ENCODE measurements at regions not wholly inside any gene's neighbourhood (a gene's known extent, or its start where the extent isn't known, plus 50 kb on each side); places are given as distances from the start of the nearest gene placed in this dataset.
"Not testable (repeated sequence)": the region's sequence is repeated elsewhere in the genome, so short reads cannot be mapped to it uniquely, and the experiment has no call there.

GRCh38 chrX:13518126-13518525 is 51.3 kb upstream of the EGFL6 start:
- DNase-seq: no peak

- no peak for DNase-seq
Observed at GRCh38 chrX:13515211-13515930, 54.0 kb upstream of the EGFL6 start.

GRCh38 chrX:13511944-13512330 is 57.5 kb upstream of the EGFL6 start:
- no peak for DNase-seq

GRCh38 chrX:13511241-13511943 is 58.0 kb upstream of the EGFL6 start:
- no peak for DNase-seq

- DNase-seq: no peak
Observed at GRCh38 chrX:13507893-13508292, 61.5 kb upstream of the EGFL6 start.

GRCh38 chrX:13506574-13506973 is 62.8 kb upstream of the EGFL6 start:
- DNase-seq: peak in 2 of 3 donors; percentile 55 to 66

GRCh38 chrX:13502590-13502989 is 66.8 kb upstream of the EGFL6 start:
- no peak for DNase-seq

- DNase-seq: no peak
Observed at GRCh38 chrX:13499736-13500135, 69.7 kb upstream of the EGFL6 start.

- no peak for DNase-seq
Observed at GRCh38 chrX:13498238-13498637, 71.2 kb upstream of the EGFL6 start.

GRCh38 chrX:13495232-13495631 is 74.2 kb upstream of the EGFL6 start:
- DNase-seq: no peak

- DNase-seq: no peak
Observed at GRCh38 chrX:13494562-13494961, 74.8 kb upstream of the EGFL6 start.

GRCh38 chrX:13493659-13494058 is 75.7 kb upstream of the EGFL6 start:
- DNase-seq: no peak

- no peak for DNase-seq
Observed at GRCh38 chrX:13492286-13492685, 77.1 kb upstream of the EGFL6 start.

- no peak for DNase-seq
Observed at GRCh38 chrX:13491061-13491460, 78.3 kb upstream of the EGFL6 start.

GRCh38 chrX:13489454-13489853 is 79.9 kb upstream of the EGFL6 start:
- DNase-seq: no peak

- DNase-seq: peak; percentile 71 to 84 (median 76)
Observed at GRCh38 chrX:13487731-13488505, 81.5 kb upstream of the EGFL6 start.

GRCh38 chrX:13485167-13485566 is 84.2 kb upstream of the EGFL6 start:
- DNase-seq: no peak

- DNase-seq: no peak
Observed at GRCh38 chrX:13483773-13484172, 85.6 kb upstream of the EGFL6 start.

- no peak for DNase-seq
Observed at GRCh38 chrX:13482746-13483541, 86.5 kb upstream of the EGFL6 start.

GRCh38 chrX:13480780-13481179 is 88.6 kb upstream of the EGFL6 start:
- not testable (repeated sequence) for DNase-seq

GRCh38 chrX:13479452-13479813 is 90.0 kb upstream of the EGFL6 start:
- no peak for DNase-seq

Measured in muscle of back (tissue), 3 donors.